GM12872 (cell line): ENCODE measurements at regions not wholly inside any gene's neighbourhood (a gene's known extent, or its start where the extent isn't known, plus 50 kb on each side); places are given as distances from the start of the nearest gene placed in this dataset.

Experiments
- TF ChIP-seq, protein P1 (sequence below): IDR thresholded peaks from 3 replicates; pipeline ENCODE4 v1.5.1; 2011; ENCODE audit warnings: low read depth, mild to moderate bottlenecking, low read length, moderate library complexity; ENCODE audit not compliant: insufficient read depth

DNA sequence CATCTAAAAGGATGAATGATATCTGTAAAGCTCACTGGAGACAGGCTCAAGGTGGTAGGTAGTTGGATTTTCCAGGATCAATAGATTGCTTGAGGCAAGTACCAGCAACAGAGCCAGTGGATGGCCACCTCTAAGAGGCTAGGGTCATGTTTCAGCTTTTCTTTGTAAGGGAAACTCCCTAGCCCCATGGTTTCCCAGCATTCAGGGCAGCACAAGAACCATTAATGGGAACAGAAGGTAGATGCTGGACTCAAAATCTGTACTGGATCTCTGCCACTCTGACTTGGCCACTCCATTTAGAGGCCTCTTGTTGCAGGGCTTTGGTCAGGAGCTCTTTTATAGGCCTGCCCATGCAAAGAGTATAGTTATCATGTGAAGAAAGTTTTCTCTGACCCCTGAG, 76.1 kb upstream of the DYRK2 start:
- TF ChIP-seq, protein P1, sequence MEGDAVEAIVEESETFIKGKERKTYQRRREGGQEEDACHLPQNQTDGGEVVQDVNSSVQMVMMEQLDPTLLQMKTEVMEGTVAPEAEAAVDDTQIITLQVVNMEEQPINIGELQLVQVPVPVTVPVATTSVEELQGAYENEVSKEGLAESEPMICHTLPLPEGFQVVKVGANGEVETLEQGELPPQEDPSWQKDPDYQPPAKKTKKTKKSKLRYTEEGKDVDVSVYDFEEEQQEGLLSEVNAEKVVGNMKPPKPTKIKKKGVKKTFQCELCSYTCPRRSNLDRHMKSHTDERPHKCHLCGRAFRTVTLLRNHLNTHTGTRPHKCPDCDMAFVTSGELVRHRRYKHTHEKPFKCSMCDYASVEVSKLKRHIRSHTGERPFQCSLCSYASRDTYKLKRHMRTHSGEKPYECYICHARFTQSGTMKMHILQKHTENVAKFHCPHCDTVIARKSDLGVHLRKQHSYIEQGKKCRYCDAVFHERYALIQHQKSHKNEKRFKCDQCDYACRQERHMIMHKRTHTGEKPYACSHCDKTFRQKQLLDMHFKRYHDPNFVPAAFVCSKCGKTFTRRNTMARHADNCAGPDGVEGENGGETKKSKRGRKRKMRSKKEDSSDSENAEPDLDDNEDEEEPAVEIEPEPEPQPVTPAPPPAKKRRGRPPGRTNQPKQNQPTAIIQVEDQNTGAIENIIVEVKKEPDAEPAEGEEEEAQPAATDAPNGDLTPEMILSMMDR, result no peak

- TF ChIP-seq, protein P1, result no peak
Observed at GRCh38 chr12:67573566-67573965, 75.0 kb upstream of the DYRK2 start.

GRCh38 chr12:67578976-67579661, 69.4 kb upstream of the DYRK2 start:
- TF ChIP-seq, protein P1, result no peak

- TF ChIP-seq, protein P1, result no peak
Observed at GRCh38 chr12:67579662-67580003, 68.9 kb upstream of the DYRK2 start.

- TF ChIP-seq, protein P1, result no peak
Observed at GRCh38 chr12:67582238-67582834, 66.2 kb upstream of the DYRK2 start.

GRCh38 chr12:67582844-67583243, 65.7 kb upstream of the DYRK2 start:
- TF ChIP-seq, protein P1, result no peak

GRCh38 chr12:67586951-67587350, 61.6 kb upstream of the DYRK2 start:
- TF ChIP-seq, protein P1, result no peak
